ENCODE measurements at regions not wholly inside any gene's neighbourhood (a gene's known extent, or its start where the extent isn't known, plus 50 kb on each side); places are given as distances from the start of the nearest gene placed in this dataset.
"Not testable (repeated sequence)": the region's sequence is repeated elsewhere in the genome, so short reads cannot be mapped to it uniquely, and the experiment has no call there.

DNA sequence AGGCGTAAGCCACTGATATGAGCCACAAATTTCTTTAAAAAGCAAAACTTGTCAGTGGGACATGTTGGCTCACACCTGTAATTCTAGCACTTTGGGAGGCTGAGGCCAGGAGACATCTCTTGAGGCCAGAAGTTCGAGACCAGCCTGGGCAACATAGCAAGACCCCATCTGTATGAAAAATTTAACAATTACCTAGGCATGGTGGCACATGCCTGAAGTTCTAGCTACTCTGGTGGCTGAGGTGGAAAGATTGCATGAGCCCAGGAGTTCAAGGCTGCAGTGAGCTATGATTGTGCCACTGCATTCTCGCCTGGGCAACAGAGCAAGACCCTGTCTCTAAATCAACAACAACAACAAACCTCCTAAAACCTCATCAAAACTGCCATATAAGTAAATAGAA is 147.6 kb upstream of the BARHL2 start:
- no peak for DNase-seq

DNA sequence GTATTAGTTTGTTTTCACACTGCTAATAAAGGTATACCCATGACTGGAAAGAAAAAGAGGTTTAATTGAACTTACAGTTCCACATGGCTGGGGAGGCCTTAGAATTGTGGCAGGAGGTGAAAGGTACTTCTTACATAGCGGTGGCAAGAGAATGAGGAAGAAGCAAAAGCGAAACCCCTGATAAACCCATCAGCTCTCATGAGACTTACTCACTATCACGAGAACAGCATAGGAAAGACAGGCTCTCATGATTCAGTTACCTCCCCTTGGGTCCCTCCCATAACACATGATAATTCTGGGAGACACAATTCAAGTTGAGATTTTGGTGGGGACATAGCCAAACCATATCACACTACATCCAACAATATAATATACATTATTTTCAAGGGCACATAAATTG is 145.7 kb upstream of the BARHL2 start:
- no peak for DNase-seq

DNA sequence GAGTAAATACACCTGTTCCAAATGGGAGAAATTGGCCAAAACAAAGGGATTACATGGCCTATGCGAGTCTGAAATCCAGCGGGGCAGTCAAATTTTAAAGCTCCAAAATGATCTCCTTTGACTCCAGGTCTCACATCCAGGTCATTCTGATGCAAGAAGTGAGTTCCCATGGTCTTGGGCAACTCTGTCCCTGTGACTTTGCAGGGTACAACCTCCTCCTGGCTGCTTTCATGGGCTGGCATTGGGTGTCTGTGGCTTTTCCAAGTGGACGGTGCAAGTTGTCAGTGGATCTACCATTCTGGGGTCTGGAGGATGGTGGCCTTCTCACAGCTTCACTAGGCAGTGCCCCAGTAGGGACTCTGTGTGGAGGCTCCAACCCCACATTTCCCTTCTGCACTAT is 144.3 kb upstream of the BARHL2 start:
- DNase-seq = not testable (repeated sequence)

DNA sequence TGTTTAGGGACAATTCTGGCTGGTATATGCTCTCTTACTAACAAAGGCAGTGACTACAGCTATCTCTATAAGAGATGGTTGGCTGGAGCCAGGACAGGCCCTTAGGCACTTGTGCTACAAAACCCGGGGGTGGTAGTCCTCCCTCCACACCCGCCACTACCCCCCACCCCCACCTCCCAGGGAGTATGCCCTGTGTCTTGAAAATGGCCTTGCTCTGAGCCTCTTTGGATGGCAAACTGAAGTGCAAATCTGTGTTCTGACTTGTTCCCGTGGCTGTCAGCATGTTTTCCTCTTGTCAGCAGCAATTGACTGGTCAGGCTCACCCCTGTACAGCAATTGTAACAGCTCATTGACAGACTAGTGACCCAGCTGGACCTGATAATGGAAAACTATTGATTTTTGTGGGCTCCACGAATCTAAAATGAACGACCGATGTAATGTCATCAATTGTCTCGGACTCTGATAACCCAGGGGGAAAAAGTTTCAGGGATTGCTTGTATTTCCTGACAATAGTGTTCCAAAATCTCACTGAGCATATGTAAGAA is 139.4 kb upstream of the BARHL2 start:
- DNase-seq = no peak

DNA sequence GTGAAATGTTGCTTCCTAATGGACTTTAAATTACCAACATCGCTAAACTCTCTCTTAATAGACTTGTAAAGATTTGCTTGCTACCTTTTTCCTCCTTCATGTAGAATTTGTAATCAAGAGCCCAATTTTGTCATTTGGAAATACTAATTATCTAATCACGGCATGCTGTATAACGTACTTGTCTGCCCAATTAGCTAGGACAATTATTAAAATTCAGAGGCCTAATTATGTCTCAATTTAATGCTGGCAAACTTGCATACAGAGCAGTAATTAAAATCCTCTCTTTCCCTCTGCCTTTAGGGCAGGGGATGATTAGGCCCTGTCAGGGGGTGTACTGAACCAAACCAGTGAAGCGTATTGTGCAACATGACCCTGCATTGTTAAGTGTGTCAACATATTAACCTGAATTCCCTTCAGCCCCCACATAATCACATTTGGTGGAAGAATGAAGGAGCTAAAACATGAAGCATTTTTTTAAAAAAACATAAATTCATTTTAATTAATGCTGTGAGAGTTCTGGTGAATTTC is 137.4 kb upstream of the BARHL2 start:
- DNase-seq = no peak

DNA sequence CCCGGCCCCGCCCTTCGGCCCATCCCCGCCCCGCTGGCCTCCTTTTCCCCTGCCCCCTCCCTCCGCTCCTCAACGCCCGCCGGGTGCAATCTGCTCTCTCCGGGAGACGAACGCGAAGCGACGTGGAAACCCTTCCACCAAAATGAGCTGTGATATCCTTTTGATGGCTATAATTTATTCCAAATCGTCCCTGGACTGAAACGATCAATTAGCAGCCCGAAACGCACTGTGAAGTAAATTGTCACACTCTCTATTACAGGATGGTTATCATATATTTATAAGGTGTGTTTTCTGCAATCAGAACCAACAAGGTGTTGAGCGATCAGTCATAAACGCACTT is 134.6 kb upstream of the BARHL2 start:
- no peak for DNase-seq

DNA sequence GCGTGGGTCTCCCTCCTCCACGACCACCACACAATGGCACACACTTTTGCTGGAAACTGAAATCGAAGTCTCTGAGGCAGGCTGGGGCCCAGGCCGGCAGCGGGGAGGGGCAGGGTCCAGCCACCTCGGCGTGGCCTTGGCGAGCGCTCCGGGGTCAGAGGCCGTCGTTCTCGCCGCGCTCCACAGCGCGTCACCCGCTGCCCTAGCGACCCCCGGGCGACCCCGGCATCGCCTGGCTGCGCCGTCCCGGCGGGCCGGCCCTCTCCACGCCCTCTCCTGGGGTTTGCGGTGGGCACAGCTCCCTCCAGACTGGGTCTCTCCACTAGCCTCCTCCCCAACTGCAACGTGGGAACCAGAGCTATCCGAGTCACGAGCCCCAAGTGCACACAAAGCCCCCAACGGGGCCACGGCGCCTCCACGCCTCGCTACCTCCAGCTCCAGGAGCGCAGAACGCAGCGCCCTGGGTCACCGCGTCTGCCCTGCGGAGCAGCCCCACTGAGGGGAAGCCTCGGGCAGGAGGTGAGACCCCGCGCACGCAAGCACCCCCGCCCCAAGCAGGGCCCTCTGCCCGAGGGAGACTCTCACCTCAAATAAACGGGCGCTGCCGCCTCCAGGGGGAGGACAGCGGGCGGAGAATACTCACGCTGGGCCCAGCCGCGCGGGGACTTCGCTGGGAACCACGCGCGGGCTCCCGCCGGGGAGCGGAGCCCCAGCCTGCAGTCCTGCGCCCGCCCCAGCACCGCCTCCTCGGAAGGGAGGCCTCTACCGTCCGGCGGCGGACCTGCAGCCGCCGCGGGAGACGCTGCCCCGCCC is 134.0 kb upstream of the BARHL2 start:
- peak; percentile 75 for DNase-seq

DNA sequence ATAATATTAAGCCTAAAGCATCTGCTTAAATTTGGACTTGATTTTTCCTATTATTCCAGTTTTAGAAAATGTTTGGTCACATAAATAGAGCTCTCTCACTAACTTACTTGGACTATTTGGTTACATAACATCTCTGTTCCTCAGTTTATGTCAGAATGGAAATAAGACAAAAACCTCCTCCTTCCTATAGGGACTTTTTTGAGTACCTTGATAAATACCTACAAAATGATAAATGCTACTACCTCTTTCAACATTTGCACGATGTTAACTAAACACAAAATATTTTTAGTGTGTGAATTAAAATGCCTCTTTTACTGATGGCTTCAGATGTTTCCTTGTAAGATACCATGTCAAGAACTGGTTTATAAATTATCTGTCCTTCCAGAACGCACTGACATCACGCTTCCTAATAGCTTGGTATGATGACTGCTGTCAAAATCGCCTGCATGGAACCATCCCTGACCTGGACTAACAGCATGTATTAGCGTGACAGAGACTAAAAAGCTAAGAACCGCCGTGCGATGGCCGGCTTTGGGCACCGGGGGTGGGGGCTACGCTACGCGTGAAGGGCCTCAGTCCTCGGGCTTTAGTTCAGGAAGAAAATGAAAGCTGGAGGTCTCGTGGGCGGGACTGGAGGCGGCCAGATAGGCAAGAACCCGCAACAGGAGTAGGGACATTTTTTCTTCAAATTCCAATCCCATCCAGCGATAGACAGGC is 133.2 kb upstream of the BARHL2 start:
- DNase-seq = no peak

DNA sequence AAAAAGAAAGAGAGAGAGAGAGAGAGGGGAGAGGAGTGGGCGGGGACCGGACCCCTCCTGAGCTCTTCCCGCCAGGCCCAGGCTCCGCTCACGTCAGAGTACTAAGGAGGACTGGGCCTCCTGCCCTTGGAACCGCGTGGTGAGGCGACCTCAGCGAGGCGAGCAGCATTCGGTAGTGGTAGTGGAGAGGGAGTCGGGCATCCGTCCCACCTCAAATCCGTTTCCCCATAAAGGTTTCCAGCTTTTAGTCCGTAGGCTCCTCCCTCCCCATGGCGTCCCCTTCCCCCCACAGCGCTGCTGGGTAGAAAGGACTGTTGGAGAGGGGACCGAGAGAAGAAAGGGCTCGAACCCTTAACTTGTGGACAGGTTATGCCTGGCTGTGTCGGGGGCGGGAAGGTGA is 124.4 kb upstream of the BARHL2 start:
- DNase-seq = no peak

DNA sequence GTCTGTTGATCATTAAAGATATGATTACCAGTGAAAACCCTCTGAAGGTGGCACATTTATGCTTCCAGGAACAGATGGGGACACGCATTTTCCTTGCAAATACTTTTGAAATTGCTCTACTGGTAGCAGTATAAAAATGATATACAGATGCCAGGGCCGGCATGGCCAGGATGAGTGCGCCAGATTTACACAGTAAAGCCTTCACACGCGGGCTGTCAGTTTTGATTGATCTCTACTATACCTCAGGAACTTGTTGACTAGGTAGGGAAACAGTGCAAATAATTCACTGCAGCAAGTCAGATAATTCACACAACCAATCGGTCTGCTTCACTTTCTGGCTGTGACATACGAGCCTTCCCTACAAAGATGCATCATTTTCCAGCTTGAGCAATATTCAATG is 123.2 kb upstream of the BARHL2 start:
- no peak for DNase-seq

DNA sequence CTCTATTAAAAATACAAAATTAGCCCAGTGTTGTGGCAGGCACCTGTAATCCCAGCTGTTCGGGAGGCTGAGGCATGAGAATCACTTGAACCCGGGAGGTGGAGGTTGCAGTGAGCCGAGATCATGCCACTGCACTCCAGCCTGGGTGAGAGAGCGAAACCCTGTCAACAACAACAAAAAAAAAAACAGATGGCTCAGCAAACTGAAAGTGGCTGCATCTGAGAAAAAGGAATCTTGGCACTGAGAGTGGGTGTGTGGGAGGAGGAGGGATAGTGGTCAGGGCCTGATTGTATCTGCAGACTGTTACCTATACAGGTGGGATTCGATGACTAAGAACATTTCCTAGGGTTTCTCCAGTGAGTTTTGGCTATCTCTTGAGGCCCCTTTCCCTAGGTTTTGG is 122.2 kb upstream of the BARHL2 start:
- DNase-seq = no peak

DNA sequence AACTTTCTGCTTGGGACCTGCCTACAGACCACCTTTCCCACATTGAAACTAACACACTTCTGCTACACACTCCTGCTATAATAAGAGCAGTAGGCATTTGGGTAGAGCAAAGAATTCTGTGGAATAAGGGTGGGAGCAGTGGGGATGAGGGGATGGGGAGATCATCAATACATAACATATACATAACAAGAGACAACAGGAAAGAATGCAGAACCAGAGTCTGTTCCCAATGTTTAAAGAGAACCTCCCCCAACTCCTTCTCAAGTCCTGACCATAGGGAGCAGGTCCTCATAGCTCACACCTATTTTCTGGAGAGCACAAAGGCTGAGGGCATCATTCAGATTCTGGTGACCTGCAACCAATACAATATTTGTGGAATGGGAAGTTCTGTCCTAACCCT is 121.6 kb upstream of the BARHL2 start:
- no peak for DNase-seq

DNA sequence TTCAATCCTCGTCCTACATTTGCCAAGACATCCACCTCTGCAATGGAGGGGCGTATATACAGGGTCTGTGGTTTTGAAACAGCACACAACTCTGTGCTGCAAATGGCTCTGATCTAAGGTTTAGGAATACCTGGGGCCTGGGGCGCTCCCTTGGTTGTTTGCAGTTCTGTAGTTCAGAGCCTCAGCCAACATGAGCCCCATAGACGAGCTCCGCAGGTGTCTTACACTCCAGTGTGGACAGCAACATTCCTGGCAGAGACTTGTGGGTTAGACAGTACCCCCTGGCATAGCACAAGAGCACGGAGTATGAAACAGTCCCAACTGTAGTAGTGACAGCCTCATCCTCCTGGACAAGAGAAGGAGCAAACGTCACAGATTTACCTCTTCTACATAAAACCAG is 120.3 kb upstream of the BARHL2 start:
- no peak for DNase-seq

DNA sequence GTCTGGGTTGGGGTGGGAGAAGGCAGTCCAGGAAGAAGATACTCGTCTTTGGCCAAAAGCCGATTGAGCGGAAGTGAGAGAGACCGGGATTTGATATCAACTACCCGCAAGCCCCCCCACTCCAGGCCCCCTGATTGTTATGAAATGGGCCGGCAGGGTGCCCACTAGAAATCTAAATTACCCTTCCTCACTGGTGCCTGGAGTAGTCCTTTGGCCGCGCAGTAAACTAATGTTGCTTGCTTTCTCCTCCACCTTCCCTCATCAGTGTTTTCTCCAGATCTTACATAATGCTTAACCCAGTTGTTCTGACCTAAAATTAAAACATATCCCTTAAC is 119.2 kb upstream of the BARHL2 start:
- no peak for DNase-seq

DNA sequence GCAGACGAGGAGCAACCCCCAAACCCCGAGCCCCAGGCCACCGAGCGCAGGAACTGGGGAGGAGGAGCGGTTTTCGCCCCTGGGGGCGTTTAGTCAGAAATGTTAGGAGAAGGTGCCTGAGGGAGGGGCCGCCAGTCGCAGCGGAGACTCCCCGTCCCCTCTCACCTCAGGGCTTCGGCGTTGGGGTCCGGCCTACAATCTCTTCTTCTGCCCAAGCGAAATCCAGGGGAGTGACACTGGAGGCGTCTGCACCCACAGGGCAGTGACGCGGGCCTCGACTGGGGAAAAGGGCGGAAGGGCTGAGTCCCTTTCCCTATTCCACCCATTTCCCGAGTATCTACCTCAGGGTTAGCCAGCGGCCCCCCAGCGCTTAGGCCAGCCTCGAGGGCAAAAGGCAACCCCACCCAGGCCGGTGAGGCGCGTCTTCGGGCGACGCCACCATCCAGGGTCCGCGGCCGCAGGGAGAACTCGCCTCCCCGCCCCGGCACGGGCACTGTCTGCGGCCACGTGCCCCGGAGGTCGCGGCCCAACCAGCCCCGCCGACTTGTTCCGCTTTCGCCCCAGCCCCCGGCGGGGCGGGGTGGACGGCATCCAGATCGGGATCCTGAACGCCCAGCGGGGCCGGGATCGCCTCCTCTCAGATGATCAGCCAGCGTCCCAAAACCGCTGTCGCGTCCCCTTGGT is 118.7 kb upstream of the BARHL2 start:
- no peak for DNase-seq

DNA sequence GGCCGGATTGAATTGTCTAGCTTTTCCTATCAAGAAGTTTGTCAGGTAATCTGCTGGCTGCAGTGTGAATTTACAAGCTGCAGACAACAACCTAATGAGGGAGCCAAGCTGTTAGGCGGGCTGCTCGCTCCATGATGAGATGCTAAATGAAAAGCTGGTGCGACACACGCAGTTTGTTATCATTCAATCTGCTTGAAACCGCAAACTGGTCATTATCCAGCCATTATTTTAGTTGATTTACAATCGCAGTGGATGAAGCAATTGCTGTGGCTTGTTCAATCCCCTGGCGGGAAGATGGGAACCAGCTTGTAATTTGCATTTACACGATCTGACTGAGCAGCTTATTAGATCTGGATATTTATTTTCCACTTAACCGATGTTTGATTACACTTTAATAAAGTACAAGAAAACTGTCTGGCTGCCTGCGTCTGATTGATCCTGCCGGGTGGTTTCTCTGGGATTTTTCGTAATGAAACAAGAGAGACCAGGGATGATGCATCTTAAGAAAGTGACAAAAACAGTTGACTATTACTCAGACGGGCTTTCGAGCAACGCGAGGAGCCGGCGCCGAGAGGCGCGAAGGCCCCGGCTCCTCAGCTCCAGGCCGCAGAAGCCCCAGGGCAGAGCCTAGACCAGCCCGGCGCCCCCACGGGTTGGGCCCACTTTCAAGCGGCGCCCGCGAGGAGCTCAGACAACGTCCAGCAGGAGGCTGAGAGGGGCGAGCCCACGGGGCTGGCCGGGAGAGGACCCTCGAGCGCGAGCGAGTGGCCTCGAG is 118.0 kb upstream of the BARHL2 start:
- DNase-seq = no peak

DNA sequence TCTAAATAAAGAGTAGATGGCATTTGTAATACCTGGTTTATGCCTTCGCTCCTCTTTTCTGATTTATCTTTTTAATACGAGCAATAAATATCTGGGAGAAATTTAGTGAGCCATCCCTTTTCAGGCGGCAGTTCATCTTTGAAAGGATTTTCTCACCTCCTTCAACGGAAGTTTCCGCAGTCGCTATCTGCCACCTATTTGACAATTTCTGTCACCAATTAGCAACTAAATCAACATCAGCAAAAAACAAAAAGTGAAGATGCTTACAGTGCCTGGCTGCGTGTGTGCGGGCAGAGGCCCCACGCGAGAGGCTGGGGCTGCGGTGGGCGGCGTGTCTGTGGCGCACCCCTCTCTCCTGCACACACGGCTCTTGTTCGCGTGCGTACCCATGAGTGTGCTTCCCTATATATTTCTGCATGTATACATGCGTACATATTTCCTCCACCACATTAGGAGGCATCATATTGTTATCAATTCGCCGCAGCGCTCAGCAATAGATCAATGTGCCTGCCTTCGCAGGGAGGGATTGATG is 117.3 kb upstream of the BARHL2 start:
- no peak for DNase-seq

DNA sequence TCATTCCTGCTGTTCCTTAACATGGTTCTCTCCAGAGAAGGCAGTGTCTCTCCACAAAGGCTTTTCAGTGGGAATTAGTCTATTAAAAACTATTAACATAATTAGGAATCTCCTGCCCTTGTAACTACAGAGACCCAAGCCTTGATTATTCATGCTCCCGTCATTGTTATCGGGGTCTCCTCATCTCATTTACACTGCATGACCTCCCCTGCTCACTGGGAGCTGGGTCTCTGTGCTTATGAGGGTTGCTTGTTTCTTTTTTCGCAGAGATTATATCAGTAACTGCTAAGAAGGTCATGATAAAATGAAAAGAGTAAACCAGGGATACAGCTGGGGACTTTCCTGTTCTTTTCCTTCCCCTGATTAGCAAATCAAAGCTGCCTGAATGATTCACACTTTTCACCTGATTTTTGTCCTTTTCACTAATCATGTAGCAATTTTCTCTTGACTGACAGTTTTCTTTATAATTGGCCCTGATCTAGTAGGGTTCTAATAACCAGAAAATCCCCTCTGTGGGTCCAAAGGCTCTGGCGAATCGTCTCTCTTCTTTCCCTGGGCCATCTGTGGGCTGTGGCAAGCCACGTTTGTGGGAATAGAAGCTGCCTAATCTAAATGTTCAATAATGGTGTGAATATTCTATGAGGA is 116.5 kb upstream of the BARHL2 start:
- DNase-seq = no peak

DNA sequence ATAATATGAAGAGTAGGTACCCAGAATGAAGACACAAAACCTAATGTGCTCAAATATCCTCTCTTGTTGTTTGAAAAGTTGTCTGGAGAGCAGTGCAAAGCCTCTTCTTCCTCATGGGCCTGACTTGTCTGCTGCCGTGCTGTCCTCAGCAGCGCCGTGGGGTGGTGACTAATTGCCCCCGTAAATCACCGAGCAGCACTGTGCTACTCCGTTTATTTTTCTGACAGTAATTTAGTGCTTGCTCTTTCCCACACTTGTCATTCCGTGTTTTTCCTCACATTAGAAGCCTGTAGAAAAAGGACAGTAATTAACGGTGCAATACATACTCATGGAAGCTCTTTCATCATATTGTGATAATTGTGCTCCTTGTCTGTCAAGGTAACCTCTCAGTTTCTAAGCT is 114.8 kb upstream of the BARHL2 start:
- no peak for DNase-seq

DNA sequence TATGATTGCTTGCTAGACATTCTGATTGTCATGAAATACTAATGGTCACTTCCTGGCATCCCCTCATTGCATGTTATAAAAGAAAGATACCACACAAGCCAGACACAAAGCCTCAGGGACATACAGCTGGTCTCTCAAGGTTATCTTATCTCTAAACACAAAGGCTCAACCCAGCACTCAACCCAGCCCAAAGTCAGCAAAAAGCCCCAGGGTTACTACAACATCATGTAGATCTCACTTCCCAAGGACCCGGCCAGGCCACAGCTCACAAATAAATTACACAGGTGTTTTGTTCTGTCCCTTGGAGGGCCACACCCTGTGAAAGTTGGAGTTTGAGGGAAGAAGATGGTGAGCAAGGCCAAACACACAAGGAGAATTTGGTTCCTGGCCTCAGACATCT is 109.7 kb upstream of the BARHL2 start:
- DNase-seq = no peak

DNA sequence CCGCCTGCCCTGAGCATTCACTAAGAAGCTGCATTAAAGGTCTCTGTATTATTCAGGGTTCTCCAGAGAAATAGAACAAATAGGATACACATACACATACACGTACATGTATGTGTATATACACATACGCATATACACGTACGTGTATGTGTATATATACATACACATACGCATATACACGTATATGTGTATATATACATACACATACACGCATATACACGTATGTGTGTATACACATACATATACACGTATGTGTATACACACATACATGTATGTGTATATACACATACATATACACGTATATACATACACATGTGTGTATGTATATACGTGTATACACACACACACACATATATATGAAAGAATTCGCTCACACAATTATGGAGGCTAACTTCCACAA is 108.9 kb upstream of the BARHL2 start:
- DNase-seq = no peak

DNA sequence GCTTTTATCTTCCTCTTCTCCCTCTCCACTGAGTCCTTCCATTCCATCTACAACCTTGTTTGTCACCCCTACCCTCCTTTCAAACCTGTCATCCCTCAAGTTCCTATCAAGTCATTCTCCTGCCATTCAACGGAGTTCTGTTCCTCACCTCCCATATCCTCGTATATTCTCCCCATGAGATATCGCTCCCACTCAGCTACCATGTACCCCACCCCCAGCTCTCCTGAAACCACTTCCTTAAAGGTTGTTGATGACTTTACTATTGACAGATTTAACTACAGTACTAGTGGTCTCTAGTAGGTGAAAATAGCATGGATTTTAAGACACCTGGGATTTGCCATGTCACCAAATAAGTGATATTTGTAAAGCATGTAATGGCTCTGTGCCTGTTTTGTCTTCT is 107.4 kb upstream of the BARHL2 start:
- DNase-seq = no peak

All from activated CD8-positive, alpha-beta memory T cell treated with anti-CD3 and anti-CD28 coated beads, Interleukin-2, amount 50 U/mL, for 4 hours (primary cell).